Fibroblast of gingiva (primary cell): ENCODE measurements at regions not wholly inside any gene's neighbourhood (a gene's known extent, or its start where the extent isn't known, plus 50 kb on each side); places are given as distances from the start of the nearest gene placed in this dataset.
"Not testable (repeated sequence)": the region's sequence is repeated elsewhere in the genome, so short reads cannot be mapped to it uniquely, and the experiment has no call there.

Experiments
- DNase-seq: peaks from one replicate; pipeline ENCODE4 v3.0.0-alpha.2; 2011; ENCODE audit warnings: low read depth

- not testable (repeated sequence) for DNase-seq
Measured at GRCh38 chrX:96214681-96215080, 470.0 kb upstream of the DIAPH2 start.

GRCh38 chrX:96224279-96224678 is 460.4 kb upstream of the DIAPH2 start:
- no peak for DNase-seq

GRCh38 chrX:96244955-96245354 is 439.7 kb upstream of the DIAPH2 start:
- no peak for DNase-seq

GRCh38 chrX:96246436-96246835 is 438.2 kb upstream of the DIAPH2 start:
- no peak for DNase-seq
